Transverse colon (tissue), 4 donors: ENCODE measurements at regions not wholly inside any gene's neighbourhood (a gene's known extent, or its start where the extent isn't known, plus 50 kb on each side); places are given as distances from the start of the nearest gene placed in this dataset.

ENCODE experiments used
- EP300 ChIP-seq: sonication (generic); formaldehyde crosslinking; IDR thresholded peaks from one replicate; pipeline ENCODE4 v1.6.1; 2017; ENCODE audit warnings: antibody characterized with exemption, low read depth
- POLR2A ChIP-seq: fragments of 450-650 bp; IDR thresholded peaks from one replicate; pipeline ENCODE4 v1.6.1; 2016; ENCODE audit warnings: antibody characterized with exemption, mild to moderate bottlenecking, moderate library complexity
- POLR2AphosphoS5 ChIP-seq, 3 donors: sonication (generic); formaldehyde crosslinking; IDR thresholded peaks; one replicate each; pipeline ENCODE4 v1.6.1; 2016; ENCODE audit warnings: antibody characterized with exemption in 3 of 3
- TF ChIP-seq, protein P1 (sequence below), 5 experiments: fragments of 200-600 bp in 3 of 5; fragments of 450-650 bp in 2 of 5; sonication (generic) in 3 of 5; IDR thresholded peaks; 1 replicate in 2 of 5; 2 replicates in 3 of 5; pipeline ENCODE4 v1.5.1; 2016 to 2017; ENCODE audit warnings: antibody characterized with exemption in 5 of 5, inconsistent platforms in 3 of 5, mild to moderate bottlenecking in 2 of 5, moderate library complexity in 1 of 5

DNA sequence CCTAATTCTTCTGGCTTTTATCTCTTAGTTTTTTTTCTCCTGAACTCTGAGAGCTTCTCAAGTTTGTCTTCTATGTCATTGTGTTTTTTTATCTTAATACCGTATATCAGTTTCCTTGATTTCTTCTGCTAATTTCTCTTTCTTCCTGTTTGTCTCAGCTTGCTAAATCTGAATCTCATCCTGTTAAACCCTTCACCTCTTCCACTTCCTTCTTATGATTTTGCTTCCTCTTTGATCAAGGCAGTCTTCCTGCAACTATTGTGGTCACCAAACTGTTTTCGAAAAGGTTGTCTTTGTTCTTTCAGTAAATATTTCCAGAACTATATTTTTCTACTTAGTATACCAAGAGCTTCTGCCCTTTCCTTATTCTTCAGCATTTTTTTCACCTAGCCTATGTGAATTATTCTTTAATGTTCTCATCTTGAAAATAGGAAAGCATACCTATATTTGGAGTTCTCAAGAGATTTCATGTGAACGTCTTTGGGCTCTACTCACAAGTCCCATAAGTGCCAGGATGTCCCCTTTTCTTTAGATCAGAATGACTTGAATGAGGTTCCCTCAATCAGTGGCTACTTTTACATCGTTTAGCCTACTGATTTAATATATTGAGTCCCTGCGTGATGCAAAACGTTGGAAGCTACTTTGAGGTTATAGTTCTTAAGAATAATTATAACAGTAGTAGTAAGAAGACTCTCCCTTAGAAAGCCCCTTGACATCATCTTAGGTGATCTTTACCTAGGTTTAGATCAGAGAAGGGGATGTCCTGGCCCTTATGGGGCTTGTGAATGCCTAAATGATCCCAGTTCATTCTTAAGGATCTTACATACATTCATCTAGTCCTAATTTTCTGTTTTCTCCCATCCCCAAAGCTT, 415.4 kb upstream of the AUTS2 start:
- TF ChIP-seq POLR2AphosphoS5 (IDR thresholded peaks at IDR 0.05), result no peak
- TF ChIP-seq, protein P1, sequence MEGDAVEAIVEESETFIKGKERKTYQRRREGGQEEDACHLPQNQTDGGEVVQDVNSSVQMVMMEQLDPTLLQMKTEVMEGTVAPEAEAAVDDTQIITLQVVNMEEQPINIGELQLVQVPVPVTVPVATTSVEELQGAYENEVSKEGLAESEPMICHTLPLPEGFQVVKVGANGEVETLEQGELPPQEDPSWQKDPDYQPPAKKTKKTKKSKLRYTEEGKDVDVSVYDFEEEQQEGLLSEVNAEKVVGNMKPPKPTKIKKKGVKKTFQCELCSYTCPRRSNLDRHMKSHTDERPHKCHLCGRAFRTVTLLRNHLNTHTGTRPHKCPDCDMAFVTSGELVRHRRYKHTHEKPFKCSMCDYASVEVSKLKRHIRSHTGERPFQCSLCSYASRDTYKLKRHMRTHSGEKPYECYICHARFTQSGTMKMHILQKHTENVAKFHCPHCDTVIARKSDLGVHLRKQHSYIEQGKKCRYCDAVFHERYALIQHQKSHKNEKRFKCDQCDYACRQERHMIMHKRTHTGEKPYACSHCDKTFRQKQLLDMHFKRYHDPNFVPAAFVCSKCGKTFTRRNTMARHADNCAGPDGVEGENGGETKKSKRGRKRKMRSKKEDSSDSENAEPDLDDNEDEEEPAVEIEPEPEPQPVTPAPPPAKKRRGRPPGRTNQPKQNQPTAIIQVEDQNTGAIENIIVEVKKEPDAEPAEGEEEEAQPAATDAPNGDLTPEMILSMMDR (IDR thresholded peaks at IDR 0.05), result no peak
- TF ChIP-seq EP300, result no peak
- TF ChIP-seq POLR2A, result no peak
